ENCODE measurements at regions not wholly inside any gene's neighbourhood (a gene's known extent, or its start where the extent isn't known, plus 50 kb on each side); places are given as distances from the start of the nearest gene placed in this dataset.
"Not testable (repeated sequence)": the region's sequence is repeated elsewhere in the genome, so short reads cannot be mapped to it uniquely, and the experiment has no call there.

- no peak for DNase-seq (ENCODE audit: low read depth)
Measured at GRCh38 chr5:96203761-96204160, 229.3 kb downstream of the PCSK1 start.

- no peak for DNase-seq (ENCODE audit: low read depth)
Measured at GRCh38 chr5:96201503-96201902, 231.5 kb downstream of the PCSK1 start.

GRCh38 chr5:96200641-96201040 lies 232.4 kb downstream of the PCSK1 start:
- no peak for DNase-seq (ENCODE audit: low read depth)

- DNase-seq (ENCODE audit: low read depth) = no peak
Measured at GRCh38 chr5:96199713-96200183, 233.3 kb downstream of the PCSK1 start.

- DNase-seq (ENCODE audit: low read depth) = no peak
Measured at GRCh38 chr5:96198356-96199058, 234.5 kb downstream of the PCSK1 start.

GRCh38 chr5:96197767-96198166 lies 235.3 kb downstream of the PCSK1 start:
- DNase-seq (ENCODE audit: low read depth) = not testable (repeated sequence)

GRCh38 chr5:96197347-96197746 lies 235.7 kb upstream of the ELL2 start:
- DNase-seq (ENCODE audit: low read depth) = no peak

- no peak for DNase-seq (ENCODE audit: low read depth)
Measured at GRCh38 chr5:96196890-96197289, 235.2 kb upstream of the ELL2 start.

- no peak for DNase-seq (ENCODE audit: low read depth)
Measured at GRCh38 chr5:96196407-96196806, 234.8 kb upstream of the ELL2 start.

- no peak for DNase-seq (ENCODE audit: low read depth)
Measured at GRCh38 chr5:96195123-96195522, 233.5 kb upstream of the ELL2 start.

GRCh38 chr5:96194593-96194992 lies 232.9 kb upstream of the ELL2 start:
- DNase-seq (ENCODE audit: low read depth) = no peak

GRCh38 chr5:96193946-96194345 lies 232.3 kb upstream of the ELL2 start:
- no peak for DNase-seq (ENCODE audit: low read depth)

GRCh38 chr5:96189987-96190386 lies 228.3 kb upstream of the ELL2 start:
- DNase-seq (ENCODE audit: low read depth) = no peak

- DNase-seq (ENCODE audit: low read depth) = no peak
Measured at GRCh38 chr5:96189028-96189826, 227.6 kb upstream of the ELL2 start.

GRCh38 chr5:96187309-96188027 lies 225.8 kb upstream of the ELL2 start:
- DNase-seq (ENCODE audit: low read depth) = no peak

- DNase-seq (ENCODE audit: low read depth) = not testable (repeated sequence)
Measured at GRCh38 chr5:96184510-96184909, 222.9 kb upstream of the ELL2 start.

GRCh38 chr5:96180684-96181435 lies 219.2 kb upstream of the ELL2 start:
- no peak for DNase-seq (ENCODE audit: low read depth)

GRCh38 chr5:96177303-96177869 lies 215.7 kb upstream of the ELL2 start:
- DNase-seq (ENCODE audit: low read depth) = no peak

- no peak for DNase-seq (ENCODE audit: low read depth)
Measured at GRCh38 chr5:96176022-96176421, 214.4 kb upstream of the ELL2 start.

GRCh38 chr5:96175090-96175489 lies 213.4 kb upstream of the ELL2 start:
- no peak for DNase-seq (ENCODE audit: low read depth)

GRCh38 chr5:96173366-96173765 lies 211.7 kb upstream of the ELL2 start:
- no peak for DNase-seq (ENCODE audit: low read depth)

- no peak for DNase-seq (ENCODE audit: low read depth)
Measured at GRCh38 chr5:96172436-96172835, 210.8 kb upstream of the ELL2 start.

Data from activated T-helper 1 cell treated with Interleukin-2 at 50 U/mL for 16 hours (primary cell).